Activated naive CD4-positive, alpha-beta T cell treated with anti-CD3 and anti-CD28 coated beads, Interleukin-2, amount 50 U/mL, for 16 hours (primary cell): ENCODE measurements at regions not wholly inside any gene's neighbourhood (a gene's known extent, or its start where the extent isn't known, plus 50 kb on each side); places are given as distances from the start of the nearest gene placed in this dataset.
"Not testable (repeated sequence)": the region's sequence is repeated elsewhere in the genome, so short reads cannot be mapped to it uniquely, and the experiment has no call there.

ENCODE experiments used
- DNase-seq: peaks from one replicate; pipeline ENCODE4 v3.0.0-alpha.2; 2020

GRCh38 chrX:128929271-128930057 is 593.8 kb downstream of the SMARCA1 start:
- DNase-seq: no peak

GRCh38 chrX:128928636-128929035 is 594.7 kb downstream of the SMARCA1 start:
- DNase-seq: no peak

DNA sequence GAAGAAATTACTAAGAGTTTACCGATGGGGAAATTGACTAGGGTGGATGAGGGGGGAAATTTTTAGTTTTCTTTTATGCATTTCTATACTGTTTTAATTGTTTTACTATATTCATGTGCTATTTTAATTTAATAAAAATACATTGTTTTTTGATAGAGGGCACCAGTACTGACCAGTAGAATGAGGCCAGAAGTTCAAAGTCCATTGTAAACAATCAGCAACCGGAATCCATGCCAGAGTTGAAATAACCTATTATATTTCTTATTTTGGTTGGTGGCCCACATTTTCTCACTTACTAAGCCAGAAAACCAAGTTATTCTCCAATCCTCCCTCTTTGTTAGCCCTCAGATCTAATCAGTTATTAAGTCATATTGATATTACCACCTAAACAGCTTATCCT is 595.9 kb downstream of the SMARCA1 start:
- no peak for DNase-seq

- DNase-seq: no peak
Observed at GRCh38 chrX:128906753-128907152, 616.5 kb downstream of the SMARCA1 start.

DNA sequence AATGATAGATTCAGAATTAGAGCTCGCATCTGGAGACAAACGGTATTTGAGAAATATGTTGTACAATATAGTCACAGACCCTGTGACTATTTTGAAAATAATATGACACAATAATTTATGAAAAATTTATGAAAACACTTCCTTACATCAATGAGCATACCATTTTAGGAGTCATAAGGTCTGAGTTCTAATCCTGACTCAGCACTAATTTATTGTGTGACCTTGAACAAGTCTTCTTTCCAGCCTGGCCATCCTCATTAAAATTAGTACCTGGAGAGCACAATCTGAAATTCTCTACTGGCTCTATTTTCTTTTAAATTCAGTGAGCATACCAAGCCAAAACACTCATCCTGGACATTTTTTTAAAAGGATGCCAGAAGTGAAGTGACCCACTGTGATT is 622.3 kb downstream of the SMARCA1 start:
- DNase-seq: no peak

DNA sequence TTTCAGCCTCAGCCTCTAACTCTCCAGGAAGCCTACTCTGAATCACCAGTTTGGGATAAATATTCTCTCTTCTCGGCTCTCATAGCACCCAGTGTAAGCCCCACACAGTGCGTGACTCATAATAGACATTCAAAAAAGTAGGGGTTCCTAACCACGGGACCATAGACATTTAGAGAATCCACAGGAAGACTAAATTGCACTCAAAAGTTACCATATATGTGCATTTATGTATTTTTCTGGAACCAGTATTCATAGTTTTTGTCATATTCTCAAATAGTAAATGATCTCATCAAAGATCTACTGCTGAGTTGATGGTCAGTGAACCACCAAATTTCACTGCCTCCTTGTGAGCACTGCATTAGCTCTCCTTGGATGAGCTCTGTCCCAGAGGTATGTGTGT is 625.7 kb downstream of the SMARCA1 start:
- no peak for DNase-seq

DNA sequence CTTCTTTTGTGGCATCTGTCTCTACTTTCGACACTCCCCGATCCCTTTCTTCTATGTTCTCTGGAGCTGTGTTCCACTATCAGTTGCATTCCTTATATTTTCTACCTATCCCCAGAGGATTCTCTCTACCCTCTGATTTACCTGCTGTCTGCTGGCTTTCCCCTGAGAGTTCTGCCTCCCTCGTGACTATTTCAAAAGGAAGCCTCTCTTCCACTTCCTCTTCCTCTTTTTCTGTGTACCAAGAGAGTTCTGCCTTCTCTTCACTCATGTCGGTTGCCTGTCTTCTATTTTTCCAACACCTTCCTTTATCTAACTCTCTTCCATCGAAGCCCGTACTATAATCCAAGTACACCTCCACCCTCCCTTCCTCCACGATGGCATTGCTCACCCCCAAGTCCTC is 631.7 kb downstream of the SMARCA1 start:
- no peak for DNase-seq

DNA sequence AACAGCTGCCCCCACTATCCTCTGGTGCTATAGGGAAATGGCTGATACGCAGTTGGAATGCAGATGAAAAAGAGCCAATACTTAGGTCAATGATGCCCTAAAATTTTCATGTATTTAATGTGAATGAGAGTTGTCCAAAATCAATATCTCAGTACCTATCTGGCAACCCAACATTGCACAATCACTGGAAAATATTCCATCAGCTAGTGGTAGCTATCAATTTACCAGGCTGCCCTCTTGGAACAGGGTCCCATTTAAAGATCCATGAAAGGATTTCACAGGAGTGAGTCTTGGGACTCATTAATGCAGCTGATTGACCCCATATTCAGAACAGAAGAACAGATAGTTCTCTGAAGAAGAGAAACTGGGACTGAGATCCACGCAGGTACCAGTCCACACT is 638.9 kb downstream of the SMARCA1 start:
- DNase-seq: no peak

GRCh38 chrX:128883650-128884049 is 639.6 kb downstream of the SMARCA1 start:
- DNase-seq: no peak

DNA sequence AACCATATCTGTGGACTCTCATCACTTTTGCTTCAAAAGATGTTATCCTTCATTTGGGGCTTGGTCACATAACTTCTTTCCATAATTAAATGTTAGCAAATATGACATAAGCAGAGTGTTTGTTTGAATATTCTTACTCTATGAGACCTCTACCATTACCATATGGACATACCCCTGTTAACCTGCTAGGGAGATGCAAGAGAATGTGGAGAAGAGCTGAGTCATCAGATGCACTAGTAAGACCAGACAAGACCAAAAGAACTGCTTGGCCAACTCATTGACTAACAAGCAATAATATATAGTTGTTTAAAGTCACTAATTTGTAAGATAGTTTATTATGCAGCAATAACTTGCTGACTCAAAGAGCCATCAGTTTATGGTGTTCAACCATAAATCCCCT is 652.9 kb downstream of the SMARCA1 start:
- no peak for DNase-seq

GRCh38 chrX:128862557-128862956 is 660.7 kb downstream of the SMARCA1 start:
- DNase-seq: no peak

- DNase-seq: no peak
Observed at GRCh38 chrX:128848374-128848773, 674.9 kb downstream of the SMARCA1 start.

DNA sequence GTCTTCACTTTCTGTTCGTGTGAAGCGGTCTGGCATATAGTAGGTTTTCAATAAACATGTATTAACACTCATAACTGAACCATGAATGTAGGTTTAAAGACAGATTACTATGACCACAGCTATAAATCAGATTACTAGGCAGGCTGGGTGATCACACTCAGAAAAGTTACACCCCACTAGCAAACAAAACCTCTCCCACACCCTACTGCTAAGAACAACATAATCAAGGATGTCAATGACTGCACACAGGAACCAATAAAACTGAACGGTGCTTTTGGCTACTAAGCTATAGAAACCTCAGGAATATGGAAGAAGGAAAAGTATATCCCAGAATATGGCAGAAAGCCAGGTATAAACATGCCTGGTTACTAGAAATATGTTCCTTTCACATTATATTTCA is 676.9 kb downstream of the SMARCA1 start:
- DNase-seq: no peak

DNA sequence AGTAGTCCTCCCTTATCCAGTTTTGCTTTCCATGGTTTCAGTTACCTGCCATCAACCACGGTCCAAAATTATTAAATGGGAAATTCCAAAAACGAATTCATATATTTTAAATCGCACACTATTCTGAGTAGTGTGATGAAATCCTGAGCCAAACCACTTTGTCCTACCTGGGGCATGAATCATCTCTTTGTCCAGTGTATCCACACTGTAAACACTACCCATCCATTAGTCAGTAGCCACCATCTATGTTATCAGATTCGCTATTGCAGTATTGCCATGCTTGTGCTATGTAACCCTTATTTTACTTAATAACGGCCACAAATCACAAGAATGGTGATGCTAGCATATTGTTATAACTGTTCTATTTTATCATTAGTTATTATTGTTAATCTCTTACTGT is 704.6 kb downstream of the SMARCA1 start:
- DNase-seq: no peak

DNA sequence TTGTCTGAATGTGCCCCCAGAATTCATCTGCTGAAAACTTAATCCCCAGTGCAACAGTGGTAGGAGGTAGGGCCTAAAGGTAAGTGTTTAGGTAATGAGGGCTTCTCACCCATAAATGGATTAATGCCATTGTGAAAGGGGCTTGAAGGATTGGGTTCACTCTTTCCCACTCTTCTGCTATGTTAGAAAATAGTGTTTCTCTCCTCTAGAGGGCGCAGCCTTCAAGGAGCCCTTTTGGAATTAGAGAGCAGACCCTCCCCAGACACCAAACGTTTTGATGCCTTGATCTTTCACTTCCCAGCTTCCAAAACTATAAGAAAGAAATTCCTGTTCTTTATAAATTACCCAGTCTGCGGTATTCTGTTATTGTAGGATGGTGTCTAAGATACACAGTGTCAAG is 706.4 kb downstream of the SMARCA1 start:
- no peak for DNase-seq

DNA sequence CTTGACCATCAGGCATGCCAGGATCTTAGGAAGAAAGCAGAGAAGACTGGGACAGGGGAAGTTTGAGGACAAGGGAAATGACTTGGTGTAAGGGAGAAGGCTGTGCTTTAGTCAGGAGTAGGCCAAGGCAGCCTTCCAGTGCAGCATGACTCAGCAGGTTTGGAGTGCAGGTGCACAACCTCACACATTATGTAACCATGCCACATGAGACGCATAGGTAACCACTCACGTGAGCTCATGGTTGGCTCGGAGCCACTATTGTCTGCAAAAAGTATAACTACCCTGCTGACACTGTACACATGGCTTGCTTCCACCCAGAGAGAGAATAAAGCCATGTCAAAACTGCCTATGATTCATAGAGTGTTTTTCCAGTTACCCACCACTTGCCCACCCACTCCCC is 715.9 kb downstream of the SMARCA1 start:
- no peak for DNase-seq

- DNase-seq: no peak
Observed at GRCh38 chrX:128805236-128805635, 718.1 kb downstream of the SMARCA1 start.

DNA sequence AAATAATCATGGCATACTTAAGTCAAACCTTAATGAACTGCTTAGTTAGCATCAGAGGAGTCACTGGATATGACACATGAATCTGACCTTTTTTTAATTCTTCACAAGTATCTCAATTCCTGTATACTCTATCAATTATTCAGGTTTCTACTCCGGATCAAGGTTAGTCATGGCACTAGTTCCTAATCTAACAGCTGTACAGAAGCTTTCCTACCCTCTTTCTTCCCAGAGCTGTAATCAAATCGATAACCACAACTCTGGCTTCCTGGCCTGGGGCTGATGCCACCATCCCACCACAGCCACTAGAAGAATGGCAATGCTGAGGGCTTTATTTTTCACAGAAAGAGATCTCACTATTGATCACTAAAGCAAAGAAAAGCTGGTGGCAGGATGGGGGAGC is 718.5 kb downstream of the SMARCA1 start:
- DNase-seq: no peak

DNA sequence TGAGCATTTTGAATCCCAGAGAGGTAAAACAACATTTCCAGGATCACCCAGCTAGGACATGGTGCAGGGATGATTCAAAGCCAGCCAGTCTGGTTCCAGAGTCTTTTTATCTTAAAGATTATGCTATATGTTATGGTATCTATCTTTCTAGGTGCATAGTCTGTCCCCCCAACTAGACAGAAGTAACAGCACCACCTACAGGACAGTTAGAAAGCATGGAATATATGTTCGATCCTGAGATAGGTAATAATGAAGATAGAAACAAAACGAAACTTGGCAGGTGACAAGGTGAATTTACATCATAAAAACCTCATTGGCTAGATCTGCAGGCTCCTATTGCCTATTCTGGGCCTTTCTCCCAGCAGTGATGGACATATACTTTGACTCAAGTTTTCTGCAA is 723.2 kb downstream of the SMARCA1 start:
- no peak for DNase-seq

- DNase-seq: not testable (repeated sequence)
Observed at GRCh38 chrX:128783139-128783538, 730.9 kb upstream of the ACTRT1 start.

DNA sequence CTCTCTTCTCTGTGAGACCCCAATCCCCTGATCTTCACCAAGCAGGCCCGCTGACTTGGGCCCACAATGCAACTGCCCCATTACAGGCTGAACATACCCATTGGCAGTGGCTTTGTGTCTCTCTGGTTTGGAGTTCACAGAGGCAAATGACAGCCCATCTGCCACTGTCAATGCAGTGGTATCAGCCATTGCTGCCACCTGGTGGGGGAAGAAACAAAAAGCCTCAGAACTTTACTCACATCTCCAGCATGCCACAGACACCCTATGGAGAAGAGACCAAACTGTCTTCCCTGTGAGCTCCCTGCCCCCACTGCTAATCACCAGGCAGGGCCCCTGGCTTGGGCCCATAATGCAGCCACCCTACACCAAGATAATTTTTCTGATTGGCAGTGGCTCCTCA is 729.3 kb upstream of the ACTRT1 start:
- no peak for DNase-seq

DNA sequence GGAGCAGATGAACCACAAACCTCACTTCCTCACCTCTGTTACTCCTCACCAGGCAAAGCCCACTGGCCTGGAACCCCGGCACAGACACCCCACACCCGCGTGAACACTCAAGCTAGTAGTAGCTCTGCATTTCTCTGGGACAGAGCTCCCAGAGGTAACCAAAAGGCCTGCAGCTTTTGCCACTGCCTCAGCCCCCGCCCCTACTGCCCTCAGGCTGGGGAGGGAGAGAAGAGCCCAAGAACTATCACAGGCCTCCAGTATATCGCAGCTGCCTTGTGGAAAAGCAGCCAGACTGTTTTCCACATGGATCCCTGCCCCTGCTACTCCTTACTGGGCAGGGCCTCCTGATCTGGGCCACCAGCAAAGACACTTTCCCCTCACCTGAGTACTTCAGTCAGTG is 728.7 kb upstream of the ACTRT1 start:
- DNase-seq: no peak

DNA sequence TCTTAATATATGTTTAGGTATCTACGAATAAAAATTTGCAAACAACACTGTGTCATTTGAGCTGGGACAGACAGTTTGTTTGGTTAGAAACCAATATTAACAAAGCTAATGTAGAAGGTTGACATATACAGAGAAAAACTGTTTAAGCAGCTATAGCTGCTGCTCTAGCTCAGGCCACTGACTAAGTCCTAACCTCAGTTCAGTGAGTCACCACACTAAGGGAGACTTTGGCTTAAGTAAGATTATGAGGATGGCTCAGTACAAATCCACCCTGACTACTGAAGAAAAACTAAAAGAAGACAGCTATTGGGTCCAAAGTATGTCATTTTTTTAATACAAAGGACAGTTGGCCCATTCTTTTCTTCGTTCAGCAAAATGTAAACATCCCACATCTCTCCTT is 717.3 kb upstream of the ACTRT1 start:
- no peak for DNase-seq

- no peak for DNase-seq
Observed at GRCh38 chrX:128759745-128760144, 707.5 kb upstream of the ACTRT1 start.

- no peak for DNase-seq
Observed at GRCh38 chrX:128759177-128759576, 707.0 kb upstream of the ACTRT1 start.
